ENCODE measurements at regions not wholly inside any gene's neighbourhood (a gene's known extent, or its start where the extent isn't known, plus 50 kb on each side); places are given as distances from the start of the nearest gene placed in this dataset.

GRCh38 chrX:39414290-39414854 lies 613.1 kb downstream of the MID1IP1 start:
- TF ChIP-seq CTCF (IDR thresholded peaks at IDR 0.05) = no peak
- no peak for TF ChIP-seq POLR2A (IDR thresholded peaks at IDR 0.05)

All from body of pancreas (tissue), 4 donors.